Inflammatory macrophage (primary cell): ENCODE measurements at regions not wholly inside any gene's neighbourhood (a gene's known extent, or its start where the extent isn't known, plus 50 kb on each side); places are given as distances from the start of the nearest gene placed in this dataset.
"Not testable (repeated sequence)": the region's sequence is repeated elsewhere in the genome, so short reads cannot be mapped to it uniquely, and the experiment has no call there.

ENCODE experiments used
- DNase-seq, 2 donors: peaks; one replicate each; pipeline ENCODE4 v3.0.0-alpha.2; 2020 to 2022

- no peak for DNase-seq
Measured at GRCh38 chr6:95867205-95867604, 148.6 kb upstream of the FUT9 start.

DNA sequence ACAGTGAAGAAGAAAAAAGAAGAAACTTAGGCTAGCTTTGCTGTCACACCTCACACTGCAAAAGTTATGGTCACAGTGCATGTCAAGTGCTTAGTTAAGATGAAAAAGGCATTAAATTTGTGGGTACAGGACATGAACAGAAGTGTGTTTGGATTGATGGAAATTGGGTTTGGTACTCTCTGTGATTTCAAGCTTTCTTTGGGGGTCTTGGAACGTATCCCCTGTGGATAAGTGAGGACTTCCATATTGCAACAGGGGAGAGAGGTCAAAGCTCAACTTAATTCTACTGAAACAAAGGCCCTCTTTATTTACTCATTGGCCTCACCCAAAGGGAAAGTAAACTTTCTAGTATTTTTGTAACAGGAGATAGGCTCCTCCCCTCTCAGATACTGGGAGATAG, 138.3 kb upstream of the FUT9 start:
- no peak for DNase-seq

- DNase-seq = no peak
Measured at GRCh38 chr6:95879856-95880255, 135.9 kb upstream of the FUT9 start.

DNA sequence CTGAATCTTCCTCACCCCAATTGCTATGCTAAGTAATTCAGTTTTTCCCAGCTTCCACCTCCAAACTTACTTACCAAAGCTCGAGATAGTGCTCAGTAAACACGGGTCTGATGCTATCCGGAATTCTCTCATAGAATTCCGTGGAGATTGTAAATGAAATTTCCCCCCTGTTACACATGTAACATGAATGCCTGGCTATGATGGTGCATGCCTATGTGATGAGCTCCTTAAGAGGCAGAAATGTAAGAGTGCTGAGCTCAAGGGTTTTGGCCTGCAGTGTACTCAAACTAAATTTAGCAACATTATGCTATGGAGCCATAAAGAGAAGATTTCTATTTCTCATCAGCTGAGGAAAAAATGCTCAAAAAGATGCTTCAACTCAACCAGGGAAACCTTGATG, 133.4 kb upstream of the FUT9 start:
- no peak for DNase-seq

DNA sequence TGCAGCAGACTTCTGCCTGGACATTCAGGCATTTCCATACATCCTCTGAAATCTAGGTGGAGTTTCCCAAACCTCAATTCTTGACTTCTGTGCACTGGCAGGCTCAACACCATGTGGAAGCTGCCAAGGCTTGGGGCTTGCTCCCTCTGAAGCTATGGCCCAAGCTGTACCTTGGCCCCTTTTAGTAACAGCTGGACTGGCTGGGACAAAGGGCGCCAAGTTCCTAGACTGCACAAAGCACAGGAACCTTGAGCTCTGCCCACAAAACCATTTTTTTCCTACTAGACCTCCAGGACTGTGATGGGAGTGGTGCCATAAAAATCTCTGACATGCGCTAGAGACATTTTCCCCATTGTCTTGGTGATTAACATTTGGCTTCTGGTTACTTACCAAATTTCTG, 127.1 kb upstream of the FUT9 start:
- not testable (repeated sequence) for DNase-seq

GRCh38 chr6:95905132-95905531, 110.6 kb upstream of the FUT9 start:
- DNase-seq = no peak

GRCh38 chr6:95917034-95917433, 98.7 kb upstream of the FUT9 start:
- DNase-seq = peak in 1 of 2 donors; percentile 6

- DNase-seq = no peak
Measured at GRCh38 chr6:95923518-95923917, 92.3 kb upstream of the FUT9 start.

- DNase-seq = no peak
Measured at GRCh38 chr6:95935736-95936135, 80.0 kb upstream of the FUT9 start.

GRCh38 chr6:95946906-95947305, 68.9 kb upstream of the FUT9 start:
- no peak for DNase-seq

GRCh38 chr6:95948324-95948723, 67.5 kb upstream of the FUT9 start:
- DNase-seq = no peak

- DNase-seq = no peak
Measured at GRCh38 chr6:95949985-95950384, 65.8 kb upstream of the FUT9 start.

GRCh38 chr6:95958686-95959085, 57.1 kb upstream of the FUT9 start:
- DNase-seq = no peak

GRCh38 chr6:95959261-95959660, 56.5 kb upstream of the FUT9 start:
- DNase-seq = no peak
